ENCODE measurements at regions not wholly inside any gene's neighbourhood (a gene's known extent, or its start where the extent isn't known, plus 50 kb on each side); places are given as distances from the start of the nearest gene placed in this dataset.
"Not testable (repeated sequence)": the region's sequence is repeated elsewhere in the genome, so short reads cannot be mapped to it uniquely, and the experiment has no call there.

DNA sequence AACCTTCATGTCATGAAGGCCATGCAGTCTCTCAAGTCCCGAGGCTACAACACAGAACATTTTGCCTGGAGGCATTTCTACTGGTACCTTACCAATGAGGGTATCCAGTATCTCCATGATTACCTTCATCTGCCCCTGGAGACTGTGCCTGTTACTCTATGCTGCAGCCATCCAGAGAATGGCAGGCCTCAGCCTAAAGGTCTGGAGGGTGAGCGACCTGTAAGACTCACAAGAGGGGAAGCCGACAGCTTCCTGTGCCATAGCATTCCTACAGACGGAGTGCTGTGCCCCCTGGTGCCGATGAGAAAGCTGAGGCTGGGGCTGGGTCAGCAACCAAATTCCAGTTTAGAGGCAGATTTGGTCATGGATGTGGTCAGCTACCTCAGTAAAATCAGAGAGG lies 51.3 kb upstream of the CADPS start:
- DNase-seq (ENCODE audit: low spot score), result no peak

DNA sequence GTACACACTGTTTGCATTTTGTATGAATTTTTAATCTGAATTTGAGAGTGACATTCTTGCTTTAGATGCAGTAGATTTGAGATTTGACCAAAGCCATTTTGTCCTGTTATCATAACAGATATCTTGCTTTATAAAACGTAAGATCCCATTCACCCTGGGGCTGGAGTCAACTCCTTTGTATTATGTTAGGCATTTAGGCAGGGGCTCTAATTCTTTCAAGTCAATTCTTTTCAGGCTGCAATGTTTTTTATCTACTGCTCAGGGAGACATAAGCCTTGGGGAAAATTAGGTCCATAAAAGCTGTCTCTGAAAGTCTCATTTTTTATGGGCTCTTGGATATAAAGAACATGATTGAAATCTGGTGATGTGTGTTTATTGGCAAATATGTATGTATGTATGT lies 53.0 kb upstream of the CADPS start:
- DNase-seq (ENCODE audit: low spot score), result no peak

DNA sequence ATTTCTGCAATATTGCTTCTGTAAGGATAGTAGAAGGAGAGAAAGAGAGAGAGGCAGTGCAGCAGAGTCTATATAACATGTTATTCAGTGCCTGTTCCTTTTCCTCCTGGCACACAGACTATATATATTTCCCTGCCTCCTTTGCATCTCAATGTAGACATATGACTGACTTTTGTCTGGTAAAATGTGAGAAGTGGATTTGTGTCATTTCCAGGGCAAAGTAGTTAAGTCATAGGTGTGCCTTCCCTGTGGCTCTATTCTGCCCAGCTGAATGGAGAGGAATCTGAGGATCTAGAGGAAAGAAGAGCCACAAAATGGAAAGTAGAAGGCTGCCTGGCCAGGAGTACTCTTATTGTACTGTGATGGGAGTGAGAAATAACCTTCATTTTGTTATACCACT lies 54.6 kb upstream of the CADPS start:
- DNase-seq (ENCODE audit: low spot score), result no peak

DNA sequence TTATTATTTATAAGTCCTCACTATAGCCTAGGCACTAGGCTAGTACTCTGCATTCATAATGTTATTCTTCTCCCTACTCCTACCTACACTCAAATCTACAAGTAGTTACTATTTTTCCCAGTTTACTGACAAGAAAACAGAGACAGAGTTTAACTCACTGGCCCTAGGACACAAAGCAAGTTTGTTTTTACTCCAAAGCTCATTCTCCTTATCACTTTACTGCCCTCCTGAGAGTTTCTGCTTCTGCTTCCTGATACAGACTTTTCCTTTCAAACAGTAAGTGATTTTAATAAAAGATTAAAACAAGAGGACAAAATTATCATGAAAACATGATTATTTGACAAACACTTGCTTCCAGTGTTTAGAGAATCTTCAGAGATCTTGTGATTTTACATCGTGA lies 60.6 kb upstream of the CADPS start:
- no peak for DNase-seq (ENCODE audit: low spot score)

DNA sequence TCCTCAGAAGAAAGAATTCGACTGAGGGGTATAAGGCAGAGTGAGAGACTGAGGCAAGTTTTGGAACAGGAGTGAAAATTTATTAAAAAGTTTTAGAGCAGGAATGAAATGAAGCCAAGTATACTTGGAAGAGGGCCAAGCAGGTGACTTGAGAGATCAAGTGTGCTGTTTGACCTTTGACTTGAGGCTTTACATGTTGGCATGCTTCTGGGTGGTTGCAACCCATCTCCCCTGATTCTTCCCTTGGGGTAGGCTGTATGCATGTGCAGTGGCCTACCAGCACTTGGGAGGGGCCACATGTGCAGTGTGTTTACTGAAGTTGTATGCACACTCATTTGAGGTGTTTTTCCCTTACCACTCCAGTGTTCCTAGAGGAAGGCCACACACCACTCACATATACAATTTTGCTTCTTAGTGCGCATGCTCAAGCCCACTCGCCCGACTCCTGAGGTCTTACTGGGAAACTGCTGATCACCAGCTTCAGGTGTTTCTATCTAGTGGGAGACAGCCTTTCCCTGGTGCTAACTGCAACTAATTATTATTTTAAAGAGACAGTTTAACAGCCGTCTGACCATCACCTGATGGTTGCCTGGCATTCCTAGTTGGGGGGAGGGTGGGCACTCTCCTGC lies 61.5 kb upstream of the CADPS start:
- no peak for DNase-seq (ENCODE audit: low spot score)

DNA sequence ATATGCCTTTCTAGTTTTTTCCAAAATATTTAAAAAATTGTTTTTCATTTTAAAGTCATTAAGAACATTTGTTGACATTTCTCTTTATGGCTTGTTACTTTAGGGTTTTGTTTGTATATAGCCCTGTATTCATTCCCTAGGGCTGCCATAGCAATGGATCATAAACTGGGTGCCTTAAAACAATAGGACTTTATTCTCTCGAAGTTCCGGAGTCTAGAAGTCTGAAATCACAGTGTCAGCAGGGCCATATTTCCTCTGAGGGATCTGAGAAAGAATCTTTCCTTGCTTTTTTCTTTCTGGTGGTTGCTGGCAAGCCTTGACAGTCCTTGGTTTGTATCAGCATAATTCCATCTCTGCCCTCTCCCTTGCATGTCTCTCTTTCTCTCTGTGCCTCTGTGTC lies 63.4 kb upstream of the CADPS start:
- peak; percentile 16 for DNase-seq (ENCODE audit: low spot score)

DNA sequence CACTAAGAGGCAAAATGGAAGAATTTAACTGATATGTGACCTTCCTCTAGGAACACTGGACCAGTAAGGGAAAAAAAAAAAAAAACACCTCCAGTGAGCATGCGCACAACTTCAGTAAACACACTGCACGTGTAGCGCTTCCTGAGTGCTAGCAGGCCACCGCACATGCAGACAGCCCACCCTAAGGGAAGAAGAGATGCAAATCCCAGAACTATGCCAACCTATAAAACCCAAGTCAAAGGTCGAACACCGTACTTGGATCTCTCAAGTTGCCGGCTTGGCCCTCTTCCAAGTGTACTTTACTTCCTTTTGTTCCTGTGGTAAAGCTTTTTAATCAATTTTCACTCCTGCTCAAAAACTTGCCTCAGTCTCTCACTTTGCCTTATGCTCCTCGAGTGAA lies 64.5 kb upstream of the CADPS start:
- DNase-seq (ENCODE audit: low spot score), result peak; percentile 51

DNA sequence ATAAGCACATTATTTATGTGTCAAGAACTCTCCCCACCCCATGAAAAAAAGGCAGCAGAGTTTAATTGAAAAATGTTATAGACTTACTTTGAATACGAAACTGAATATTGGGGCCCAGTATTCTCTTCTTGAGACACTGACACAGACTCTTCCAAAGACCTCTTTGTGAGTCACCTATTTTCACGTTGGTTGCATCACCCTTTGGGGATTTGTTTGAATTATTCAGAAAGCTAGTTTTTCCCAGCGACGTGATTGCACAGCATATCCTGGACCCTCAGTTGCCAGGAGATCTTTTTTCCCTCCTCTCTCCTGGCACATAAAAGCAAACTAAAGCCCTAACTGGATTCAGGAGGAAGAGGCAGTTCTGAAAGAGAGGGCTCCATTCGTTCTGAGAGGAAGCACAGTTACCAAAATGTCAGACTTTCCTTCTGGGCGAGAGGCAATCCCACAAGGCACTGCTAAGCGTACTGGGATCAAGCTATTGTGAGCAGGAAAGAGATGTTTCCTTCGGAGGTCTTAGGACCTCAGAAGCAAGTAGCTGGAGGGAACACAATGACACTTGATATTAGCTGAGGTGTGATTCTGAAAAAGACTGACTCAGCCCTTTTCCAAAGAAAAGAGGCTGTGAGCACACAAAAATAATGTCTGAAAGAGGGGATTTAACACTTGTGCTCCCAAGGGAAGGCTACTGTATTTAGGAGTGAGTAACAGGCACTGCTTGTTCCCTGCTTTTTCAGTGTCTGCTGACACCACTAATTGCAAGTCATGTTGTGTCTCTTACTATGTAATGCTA lies 65.8 kb upstream of the CADPS start:
- DNase-seq (ENCODE audit: low spot score), result no peak

DNA sequence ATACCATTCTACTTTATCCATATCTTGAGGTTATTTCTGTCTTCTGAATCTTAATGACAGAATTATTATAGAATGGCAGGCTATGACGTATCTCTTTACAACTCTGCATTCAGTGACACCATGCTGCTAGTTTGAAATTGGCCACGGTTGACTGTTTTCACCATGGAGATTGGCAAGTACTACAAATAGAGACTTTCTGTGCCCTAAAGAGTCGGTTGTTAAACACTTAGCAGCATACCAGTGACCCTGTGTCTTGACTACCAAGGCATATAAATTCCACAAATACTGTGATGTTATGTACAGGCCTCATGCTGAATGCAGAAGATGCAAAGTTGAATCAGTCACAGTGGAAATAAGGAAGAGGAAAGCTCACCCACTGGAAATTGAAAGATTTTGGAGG lies 67.0 kb upstream of the CADPS start:
- no peak for DNase-seq (ENCODE audit: low spot score)

DNA sequence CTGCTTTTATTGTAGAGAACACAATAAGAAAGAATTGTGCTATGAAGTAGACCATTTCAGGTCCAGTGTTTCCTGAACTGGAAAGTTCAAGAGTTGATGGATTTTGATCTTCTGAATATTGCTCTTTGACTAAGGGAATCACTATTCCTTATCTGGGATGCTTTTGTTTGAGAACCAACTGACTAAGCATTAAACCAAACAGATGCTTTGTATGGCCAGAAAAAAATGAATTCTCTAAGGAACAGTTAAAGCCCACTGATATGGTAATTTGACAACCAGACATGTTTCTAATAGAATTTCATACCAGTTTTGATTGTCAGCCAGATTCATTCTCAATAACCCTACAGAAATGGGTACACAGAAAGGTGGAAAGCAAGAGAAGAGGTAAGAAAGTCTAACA lies 67.5 kb upstream of the CADPS start:
- no peak for DNase-seq (ENCODE audit: low spot score)

DNA sequence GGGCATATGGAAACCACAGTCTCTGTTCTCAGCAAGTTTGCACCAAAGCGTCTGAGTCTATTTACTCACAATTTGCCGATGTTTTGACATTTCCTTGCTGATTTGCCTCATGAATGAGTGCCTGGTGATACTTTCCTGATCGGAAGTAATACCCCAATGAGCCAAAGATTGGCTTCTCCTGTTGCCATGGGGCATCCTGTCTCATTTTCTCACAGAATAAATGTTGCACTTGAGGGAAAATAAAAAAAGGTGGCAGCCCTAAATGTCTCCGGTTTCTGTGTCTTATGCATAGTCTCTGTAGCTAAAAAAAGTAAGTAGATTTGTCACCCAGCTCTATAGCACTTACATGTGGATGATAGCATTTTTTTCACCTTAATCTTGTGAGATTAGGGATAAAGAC lies 73.7 kb upstream of the CADPS start:
- DNase-seq (ENCODE audit: low spot score), result no peak

DNA sequence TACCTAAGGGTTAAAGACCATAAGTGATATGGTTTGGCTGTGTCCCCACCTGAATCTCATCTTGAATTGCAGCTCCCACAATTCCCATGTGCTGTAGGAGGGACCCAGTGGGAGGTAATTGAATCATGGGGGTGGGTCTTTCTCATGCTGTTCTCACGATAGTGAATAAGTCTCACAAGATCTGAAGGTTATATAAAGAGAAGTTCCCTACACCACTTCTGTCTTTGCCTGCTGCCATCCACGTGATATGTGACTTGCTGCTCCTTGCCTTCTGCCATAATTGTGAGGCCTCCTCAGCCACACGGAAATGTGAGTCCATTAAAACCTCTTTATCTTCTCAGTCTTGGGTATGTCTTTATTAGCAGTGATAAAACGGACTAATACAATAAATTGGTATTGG lies 75.0 kb upstream of the CADPS start:
- DNase-seq (ENCODE audit: low spot score), result no peak

DNA sequence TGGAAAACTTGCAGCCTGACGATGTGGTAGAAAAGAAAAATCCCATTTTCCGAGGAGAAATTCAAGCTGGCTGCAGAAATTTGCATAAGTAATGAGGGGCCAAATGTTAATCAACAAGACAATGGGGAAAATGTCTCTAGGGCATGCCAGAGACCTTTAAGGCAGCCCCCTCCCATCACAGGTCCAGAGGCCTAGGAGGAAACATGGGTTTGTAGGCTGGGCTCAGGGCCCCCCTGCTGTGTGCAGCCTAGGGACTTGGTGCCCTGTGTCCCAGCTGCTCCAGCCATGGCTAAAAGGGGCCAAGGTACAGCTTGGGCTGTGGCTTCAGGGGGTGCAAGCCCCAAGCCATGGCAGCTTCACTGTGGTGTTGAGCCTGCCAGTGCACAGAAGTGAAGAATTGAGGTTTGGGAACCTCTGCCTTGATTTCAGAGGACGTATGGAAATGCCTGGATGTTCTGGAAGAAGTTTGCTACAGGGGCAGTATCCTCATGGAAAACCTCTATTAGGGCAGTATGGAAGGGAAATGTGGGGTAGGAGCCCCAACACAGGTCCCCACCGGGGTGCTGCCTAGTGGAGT lies 75.9 kb upstream of the CADPS start:
- DNase-seq (ENCODE audit: low spot score), result no peak

DNA sequence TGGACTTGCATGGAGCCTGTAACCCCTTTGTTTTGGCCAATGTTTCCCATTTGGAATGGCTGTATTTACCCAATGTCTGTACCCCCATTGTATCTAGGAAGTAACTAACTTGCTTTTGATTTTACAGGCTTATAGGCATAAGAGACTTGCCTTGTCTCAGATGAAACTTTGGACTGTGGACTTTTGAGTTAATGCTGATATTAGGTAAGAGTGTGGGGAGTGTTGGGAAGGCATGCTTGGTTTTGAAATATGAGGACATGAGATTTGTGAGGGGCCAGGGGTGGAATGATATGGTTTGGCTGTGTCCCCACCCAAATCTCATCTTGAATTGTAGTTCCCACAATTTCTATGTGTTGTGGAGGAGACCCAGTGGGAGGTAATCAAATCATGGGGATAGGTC lies 76.7 kb upstream of the CADPS start:
- not testable (repeated sequence) for DNase-seq (ENCODE audit: low spot score)

DNA sequence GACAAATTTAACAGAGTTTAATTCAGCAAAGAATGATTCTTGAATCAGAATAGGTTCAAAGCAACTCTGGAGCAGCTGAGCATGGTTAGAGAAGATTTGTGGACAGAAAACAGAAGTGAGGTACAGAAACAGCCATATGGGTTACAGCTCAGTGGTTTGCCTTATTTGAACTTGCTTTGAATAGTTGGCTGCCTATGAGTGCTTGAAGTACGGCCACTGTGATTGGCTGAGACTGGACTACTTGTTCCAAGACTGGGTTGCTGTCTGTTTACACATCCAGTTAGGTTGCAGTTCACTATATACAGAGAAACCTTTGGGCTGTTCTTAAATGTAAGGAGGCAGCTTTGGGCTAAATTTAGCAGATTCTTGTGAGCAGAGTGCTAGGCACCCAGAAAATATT lies 79.4 kb upstream of the CADPS start:
- no peak for DNase-seq (ENCODE audit: low spot score)

DNA sequence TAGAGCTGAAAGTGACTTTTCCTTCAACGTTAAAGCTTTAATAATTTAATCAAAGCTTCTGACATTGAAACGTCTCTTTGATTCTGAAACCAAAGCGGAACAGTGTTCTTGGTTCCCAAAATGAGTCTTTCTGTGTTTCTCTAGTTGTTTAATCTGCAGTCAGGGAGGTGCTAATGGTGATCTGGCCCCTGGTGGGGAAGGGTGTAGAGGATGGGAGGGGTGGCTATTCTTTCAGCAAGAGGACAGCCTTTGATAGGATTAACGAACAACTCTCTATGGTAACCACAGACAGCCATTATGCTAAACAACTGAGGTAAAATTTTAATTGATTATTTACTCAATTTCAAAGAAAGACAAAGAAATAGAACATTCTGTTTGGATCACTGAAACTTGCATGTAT lies 79.9 kb upstream of the CADPS start:
- no peak for DNase-seq (ENCODE audit: low spot score)

DNA sequence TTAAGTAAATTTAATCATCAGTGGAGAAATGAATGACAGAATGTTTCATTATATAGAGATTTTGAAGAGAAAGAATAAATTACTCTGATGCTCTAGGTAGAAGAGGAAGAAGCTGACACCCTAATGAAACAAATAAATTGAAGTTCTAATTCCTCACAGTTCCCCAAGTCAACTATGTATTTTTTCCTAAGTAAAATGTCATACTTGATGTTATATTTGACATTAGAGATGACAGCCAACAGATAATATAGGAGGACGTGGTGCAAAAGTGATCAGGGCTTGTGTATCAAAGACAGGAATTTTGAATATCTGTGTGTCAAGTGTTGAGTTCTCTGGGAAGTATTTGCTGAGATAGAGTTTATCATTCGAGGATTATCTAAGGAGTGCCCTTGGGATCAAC lies 81.2 kb upstream of the CADPS start:
- DNase-seq (ENCODE audit: low spot score), result no peak

DNA sequence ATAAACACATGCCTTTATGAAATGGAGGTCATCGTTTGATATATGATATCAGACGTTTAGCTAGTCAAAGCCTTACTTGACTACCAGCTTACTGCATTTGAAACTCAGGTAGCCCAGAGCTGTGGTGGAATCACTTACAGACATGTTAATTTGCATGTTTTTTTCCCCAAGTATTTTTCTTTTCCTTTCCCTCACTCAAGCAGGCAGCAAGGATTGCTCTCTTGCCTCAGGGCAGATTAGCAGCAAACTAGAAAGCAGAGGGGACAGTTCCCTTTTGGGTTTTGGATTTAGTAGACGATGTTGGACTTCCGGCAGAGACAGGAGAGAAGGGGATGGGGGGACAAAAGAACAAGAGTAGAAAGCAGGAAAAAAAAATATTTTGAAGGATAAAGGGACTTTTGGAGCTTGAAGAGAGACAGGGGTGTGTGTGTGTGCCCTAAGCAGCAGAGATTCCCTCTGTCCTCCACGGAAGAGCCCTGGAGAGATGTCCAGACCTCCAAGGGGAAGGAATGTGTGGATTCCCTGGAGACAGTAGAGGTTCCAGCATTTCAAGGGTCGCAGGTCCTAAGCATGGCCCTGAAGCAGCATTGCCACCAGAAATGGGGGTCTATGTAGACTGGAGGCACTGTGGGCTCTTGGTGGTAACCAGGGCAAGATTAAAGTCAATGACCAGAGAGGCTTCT lies 86.8 kb upstream of the CADPS start:
- DNase-seq (ENCODE audit: low spot score), result no peak

DNA sequence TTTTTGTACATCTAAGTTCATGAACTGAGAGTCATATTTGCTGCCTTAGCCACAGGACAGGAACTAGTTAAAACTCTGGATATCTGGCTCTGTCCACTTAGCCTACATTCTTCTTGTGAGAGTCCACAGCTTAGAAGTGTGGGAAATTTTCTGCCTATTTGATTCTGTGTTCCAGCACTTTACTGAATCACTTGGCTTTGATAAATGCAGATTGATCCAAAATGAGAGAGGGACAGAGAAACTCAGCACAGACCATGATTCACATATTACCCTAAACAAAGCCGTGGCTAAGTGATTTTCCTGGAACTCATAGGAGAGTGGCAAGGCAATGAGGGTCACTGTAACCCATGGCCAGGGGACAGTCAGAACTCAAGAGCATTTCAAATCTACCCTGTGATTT lies 87.5 kb upstream of the CADPS start:
- DNase-seq (ENCODE audit: low spot score), result no peak

DNA sequence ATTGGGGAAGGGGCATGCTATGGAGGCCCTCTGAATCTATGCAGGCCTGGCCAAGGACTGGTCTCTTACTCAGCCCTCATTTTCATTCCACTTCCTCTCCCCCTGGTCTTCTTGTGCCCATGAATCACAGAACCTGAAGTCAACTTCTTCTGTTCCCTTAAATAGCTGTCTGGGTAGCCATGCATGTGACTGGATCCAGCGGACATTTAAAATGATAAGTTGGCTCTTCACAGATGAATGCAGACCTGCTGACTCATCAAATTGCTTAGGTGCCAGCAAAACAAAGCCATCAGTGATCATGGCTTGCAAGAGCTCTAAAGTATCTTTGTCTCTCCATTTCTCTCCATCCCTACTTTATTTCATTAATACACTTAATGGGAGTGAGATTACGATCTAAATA lies 90.1 kb upstream of the CADPS start:
- DNase-seq (ENCODE audit: low spot score), result no peak

DNA sequence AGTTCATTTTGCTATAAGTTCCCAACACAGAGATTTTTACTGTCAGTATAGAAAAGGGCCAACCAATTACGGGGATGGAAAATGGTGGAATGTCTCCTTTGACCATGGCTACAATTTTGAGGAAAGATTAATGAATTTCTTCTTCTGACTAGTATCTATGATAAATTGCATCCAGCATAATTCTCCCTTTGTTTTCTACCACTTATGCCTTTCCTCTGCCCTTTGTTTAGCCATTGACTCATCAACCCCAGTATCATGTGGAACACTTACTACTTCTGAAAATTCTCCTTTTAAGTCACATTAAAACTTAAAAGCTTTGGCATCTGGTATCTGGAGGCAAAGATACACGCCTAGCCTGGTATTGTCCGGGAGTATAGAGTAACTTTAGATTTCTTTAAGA lies 92.9 kb upstream of the CADPS start:
- no peak for DNase-seq (ENCODE audit: low spot score)

DNA sequence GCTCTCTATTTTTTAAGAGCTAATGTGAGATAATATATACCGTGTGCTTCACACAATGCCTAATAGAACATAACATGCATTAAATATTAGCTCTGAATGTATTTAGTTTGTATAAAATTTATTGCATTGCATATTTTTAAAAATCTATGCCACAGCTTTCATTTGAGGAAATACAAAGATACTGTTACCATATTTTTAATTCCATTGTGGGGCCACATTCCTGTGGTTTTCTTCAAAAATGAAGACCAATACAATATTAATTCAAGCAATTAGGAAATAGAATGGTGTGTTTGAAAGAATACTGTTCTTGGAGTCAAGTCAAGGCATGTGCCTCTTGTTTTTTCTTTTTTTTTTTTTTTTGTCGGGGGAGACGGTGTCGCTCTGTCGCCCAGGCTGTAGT lies 95.4 kb upstream of the CADPS start:
- DNase-seq (ENCODE audit: low spot score), result no peak

DNA sequence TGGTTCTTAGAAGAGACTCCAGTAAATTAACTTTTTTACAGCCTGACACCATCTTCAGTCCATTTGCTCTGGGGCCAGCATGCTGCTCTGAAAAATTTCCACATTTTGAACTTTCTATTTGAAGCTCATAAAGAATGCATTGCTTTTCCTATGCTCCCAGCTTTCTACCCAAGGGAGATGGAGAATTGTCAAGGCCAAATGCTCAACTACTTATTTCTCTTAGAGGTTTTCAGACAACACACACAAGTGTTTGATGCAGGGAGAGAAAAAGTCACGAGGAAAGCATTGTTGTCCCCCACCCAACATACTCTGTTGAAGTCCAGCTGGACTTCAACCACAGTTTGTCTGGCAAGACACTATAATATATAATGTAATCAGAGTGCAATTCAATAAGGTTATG lies 100.3 kb upstream of the CADPS start:
- DNase-seq (ENCODE audit: low spot score), result no peak

Measured in HT-29 (cell line).